ENCODE measurements at regions not wholly inside any gene's neighbourhood (a gene's known extent, or its start where the extent isn't known, plus 50 kb on each side); places are given as distances from the start of the nearest gene placed in this dataset.

- Histone ChIP-seq H2AFZ (ENCODE audit: low read depth, low read length, severe bottlenecking) (no peak overlapping the region), H3F3A (ENCODE audit: insufficient read depth) (no peaks in the 10 kb centered on the region), H3K4me3 (ENCODE audit: insufficient read depth, low read length, poor library complexity, severe bottlenecking) (no peak overlapping the region), H3K79me2 (ENCODE audit: insufficient read depth, low read length) (no peaks in the 10 kb centered on the region), H3K9me2 (replicated peaks; ENCODE audit: insufficient read depth, low read length) (no peaks in the 10 kb centered on the region), H3K27ac (ENCODE audit: low read depth, low read length) (no peak overlapping the region), H3K4me2 (ENCODE audit: low read depth, low read length, poor library complexity, severe bottlenecking) (no peak overlapping the region), H3K9ac (ENCODE audit: low read length) (no peak overlapping the region), H3K27me3 (ENCODE audit: low read length) (no peaks in the 10 kb centered on the region), H3K9me3 (ENCODE audit: insufficient read depth, low read length) (no peaks in the 10 kb centered on the region), H4K20me1 (ENCODE audit: low read depth, low read length) (no peaks in the 10 kb centered on the region), H3K36me3 (ENCODE audit: low read length) (no peaks in the 10 kb centered on the region)
- TF ChIP-seq EZH2phosphoT487 (conservative IDR thresholded peaks at IDR 0.05; ENCODE audit: low read length) = no peak
- no peak for TF ChIP-seq CTCF (IDR thresholded peaks at IDR 0.05; ENCODE audit: insufficient read depth, low read length, poor library complexity, severe bottlenecking)
Observed at GRCh38 chr2:82246220-82246775, 1941.7 kb upstream of the LRRTM1 start.

- Histone ChIP-seq H3K4me3 (ENCODE audit: insufficient read depth, low read length, poor library complexity, severe bottlenecking) (no peak overlapping the region), H3K36me3 (ENCODE audit: low read length) (no peaks in the 10 kb centered on the region), H3K27ac (ENCODE audit: low read depth, low read length) (no peak overlapping the region), H4K20me1 (ENCODE audit: low read depth, low read length) (no peaks in the 10 kb centered on the region), H3K4me2 (ENCODE audit: low read depth, low read length, poor library complexity, severe bottlenecking) (no peak overlapping the region), H3K79me2 (ENCODE audit: insufficient read depth, low read length) (no peaks in the 10 kb centered on the region), H3K9me2 (replicated peaks; ENCODE audit: insufficient read depth, low read length) (no peaks in the 10 kb centered on the region), H2AFZ (ENCODE audit: low read depth, low read length, severe bottlenecking) (no peak overlapping the region), H3K9me3 (ENCODE audit: insufficient read depth, low read length) (no peaks in the 10 kb centered on the region), H3F3A (ENCODE audit: insufficient read depth) (no peaks in the 10 kb centered on the region), H3K9ac (ENCODE audit: low read length) (no peak overlapping the region), H3K27me3 (ENCODE audit: low read length) (no peaks in the 10 kb centered on the region)
- TF ChIP-seq EZH2phosphoT487 (conservative IDR thresholded peaks at IDR 0.05; ENCODE audit: low read length) (no peak), CTCF (IDR thresholded peaks at IDR 0.05; ENCODE audit: insufficient read depth, low read length, poor library complexity, severe bottlenecking) (no peak)
Observed at GRCh38 chr2:82239176-82239575, 1934.6 kb upstream of the LRRTM1 start.

GRCh38 chr2:82237994-82238662, 1933.6 kb upstream of the LRRTM1 start:
- H4K20me1 ChIP-seq (ENCODE audit: low read depth, low read length) = no peaks in the 10 kb centered on the region
- H3K36me3 ChIP-seq (ENCODE audit: low read length) = no peaks in the 10 kb centered on the region
- no peak overlapping the region for H3K4me2 ChIP-seq (ENCODE audit: low read depth, low read length, poor library complexity, severe bottlenecking)
- no peaks in the 10 kb centered on the region for H3K9me3 ChIP-seq (ENCODE audit: insufficient read depth, low read length)
- no peak for TF ChIP-seq CTCF (IDR thresholded peaks at IDR 0.05; ENCODE audit: insufficient read depth, low read length, poor library complexity, severe bottlenecking)
- TF ChIP-seq EZH2phosphoT487 (conservative IDR thresholded peaks at IDR 0.05; ENCODE audit: low read length) = no peak
- H3K9me2 ChIP-seq (replicated peaks; ENCODE audit: insufficient read depth, low read length) = no peaks in the 10 kb centered on the region
- no peak overlapping the region for H3K9ac ChIP-seq (ENCODE audit: low read length)
- H3K4me3 ChIP-seq (ENCODE audit: insufficient read depth, low read length, poor library complexity, severe bottlenecking) = no peak overlapping the region
- no peaks in the 10 kb centered on the region for H3F3A ChIP-seq (ENCODE audit: insufficient read depth)
- no peak overlapping the region for H3K27ac ChIP-seq (ENCODE audit: low read depth, low read length)
- H3K27me3 ChIP-seq (ENCODE audit: low read length) = no peaks in the 10 kb centered on the region
- no peaks in the 10 kb centered on the region for H3K79me2 ChIP-seq (ENCODE audit: insufficient read depth, low read length)
- no peak overlapping the region for H2AFZ ChIP-seq (ENCODE audit: low read depth, low read length, severe bottlenecking)

Data from SU-DHL-6 (cell line).